H4 (cell line): ENCODE measurements at regions not wholly inside any gene's neighbourhood (a gene's known extent, or its start where the extent isn't known, plus 50 kb on each side); places are given as distances from the start of the nearest gene placed in this dataset.

ENCODE experiments used
- DNase-seq: peaks from one replicate; pipeline ENCODE4 v3.0.0-alpha.2; 2015; ENCODE audit warnings: low spot score

DNA sequence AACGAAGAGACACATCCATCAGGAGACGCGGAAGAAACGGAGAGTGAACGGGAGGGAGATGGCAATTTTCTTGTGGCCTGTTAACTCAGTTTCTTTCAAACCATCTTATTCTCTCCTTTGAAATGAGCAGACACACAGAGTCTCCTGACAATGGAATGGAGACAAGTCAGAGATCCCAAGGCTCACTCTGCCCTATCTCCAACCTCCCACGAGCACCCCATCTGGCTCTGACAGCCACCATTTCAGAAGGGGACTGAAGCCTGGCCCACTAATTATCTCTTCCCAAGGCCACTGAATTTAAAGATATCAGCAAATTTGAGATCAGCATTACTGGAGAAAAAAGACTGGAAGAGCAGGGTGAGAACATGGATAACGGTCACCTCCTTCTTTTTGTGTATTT lies 215.6 kb downstream of the DHX15 start:
- no peak for DNase-seq

DNA sequence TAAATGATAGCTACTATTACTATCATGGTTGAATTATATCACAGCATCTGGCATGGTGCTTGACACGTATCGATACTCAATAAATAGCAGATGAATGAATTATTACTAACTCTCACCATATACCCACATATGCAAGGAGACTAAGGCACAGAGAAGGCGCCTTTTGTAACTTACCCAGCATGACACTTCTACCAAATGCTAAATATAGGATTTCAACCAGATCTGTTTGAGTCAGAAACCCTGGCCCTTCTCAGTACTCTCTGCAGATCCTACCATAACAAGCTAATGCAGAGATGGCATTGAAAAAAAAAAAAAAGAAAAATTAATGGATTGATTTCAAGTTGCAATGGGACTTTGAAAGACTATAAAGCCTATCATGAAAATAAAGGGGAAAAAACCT lies 219.5 kb downstream of the DHX15 start:
- no peak for DNase-seq

DNA sequence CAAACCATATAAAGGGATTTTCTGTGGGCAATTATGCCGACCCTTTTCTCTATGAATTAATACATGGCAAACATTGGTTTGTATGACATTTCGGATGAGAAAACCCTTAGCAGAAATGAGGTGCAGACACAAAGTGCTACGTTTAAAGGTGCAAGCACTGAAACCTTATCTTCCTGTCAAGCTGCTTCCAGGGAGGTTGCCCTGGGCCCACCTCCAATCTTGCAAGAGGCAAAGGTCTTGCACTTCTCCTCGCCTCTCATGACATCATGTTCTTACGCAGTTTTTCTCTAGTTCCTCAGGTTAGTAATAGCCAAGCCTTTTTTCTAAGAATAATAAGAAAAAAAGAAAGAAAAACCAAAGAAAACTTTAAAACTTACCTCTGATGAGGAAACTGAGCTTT lies 220.1 kb downstream of the DHX15 start:
- DNase-seq: no peak

DNA sequence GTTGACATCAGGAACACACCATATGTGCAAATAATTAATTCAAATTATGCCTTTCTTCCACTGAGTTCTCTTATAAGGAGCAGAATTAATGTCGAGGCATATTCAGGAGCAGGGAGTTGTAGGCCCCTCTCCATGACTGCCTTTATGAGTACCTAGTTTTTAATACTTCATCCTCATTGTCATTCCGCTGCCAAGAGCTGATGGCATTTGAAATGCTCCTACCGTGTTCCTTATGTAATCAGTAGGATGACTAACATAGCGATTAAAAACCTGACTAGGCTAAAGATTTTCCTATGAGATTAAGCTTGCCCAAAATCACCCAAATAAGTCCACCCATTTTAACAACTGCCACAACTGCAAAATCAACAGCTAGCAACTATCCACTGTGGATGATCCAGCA lies 220.6 kb downstream of the DHX15 start:
- DNase-seq: no peak

DNA sequence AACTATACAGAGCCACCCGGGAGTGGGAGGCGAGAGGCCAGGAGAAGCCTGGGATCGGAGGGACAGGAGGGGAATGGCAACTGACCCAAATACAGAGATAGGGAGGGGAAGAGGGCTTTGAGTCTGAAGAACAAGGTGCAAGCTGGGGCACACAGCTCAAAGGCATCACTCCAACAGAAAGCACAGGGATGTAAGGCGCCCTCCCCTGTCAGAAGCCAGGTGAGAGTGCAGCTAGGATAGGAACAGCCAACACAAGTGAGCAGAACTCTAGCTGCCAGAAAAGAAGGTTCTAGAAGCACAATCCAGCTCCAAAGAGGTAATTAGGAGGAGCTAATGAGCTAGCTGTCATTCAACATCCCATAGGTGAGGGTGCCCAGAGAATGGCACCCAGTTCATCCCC lies 232.2 kb downstream of the DHX15 start:
- no peak for DNase-seq

DNA sequence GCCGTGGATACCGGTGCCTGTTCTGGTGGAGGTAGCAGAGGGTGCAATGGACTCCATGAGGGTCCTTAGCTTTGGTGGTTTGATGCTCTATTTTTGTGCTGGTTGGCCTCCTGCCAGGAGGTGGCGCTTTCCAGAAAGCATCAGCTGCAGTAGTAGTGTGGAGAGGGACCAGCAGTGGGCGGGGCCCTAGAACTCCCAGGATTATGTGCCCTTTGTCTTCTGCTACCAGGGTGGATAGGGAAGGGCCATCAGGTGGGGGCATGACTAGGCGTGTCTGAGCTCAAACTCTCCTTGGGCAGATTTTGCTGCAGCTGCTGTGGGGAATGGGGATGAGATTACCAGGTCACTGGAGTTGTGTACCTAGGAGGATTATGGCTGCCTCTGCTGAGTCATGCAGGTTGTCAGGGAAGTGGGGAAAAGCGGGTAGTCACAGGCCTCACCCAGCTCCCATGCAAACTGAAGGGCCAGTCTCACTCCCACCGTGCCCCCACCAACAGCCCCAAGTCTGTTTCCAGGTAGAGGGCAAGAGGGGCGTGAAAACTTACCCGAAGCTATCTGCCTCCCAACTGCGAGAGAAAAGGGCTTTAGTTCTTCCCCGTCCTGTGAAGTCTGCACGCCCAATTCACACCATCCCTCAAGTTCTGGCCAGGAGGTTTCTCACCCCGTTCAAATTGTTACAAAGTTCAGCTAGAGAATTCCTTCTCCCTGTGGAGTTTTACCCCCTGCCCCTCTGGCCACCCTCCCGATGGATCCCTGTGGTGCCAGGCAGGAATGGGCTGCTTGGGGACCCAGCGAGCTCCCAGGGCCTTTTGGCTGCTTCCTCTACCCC lies 235.0 kb downstream of the DHX15 start:
- DNase-seq: peak; percentile 15

DNA sequence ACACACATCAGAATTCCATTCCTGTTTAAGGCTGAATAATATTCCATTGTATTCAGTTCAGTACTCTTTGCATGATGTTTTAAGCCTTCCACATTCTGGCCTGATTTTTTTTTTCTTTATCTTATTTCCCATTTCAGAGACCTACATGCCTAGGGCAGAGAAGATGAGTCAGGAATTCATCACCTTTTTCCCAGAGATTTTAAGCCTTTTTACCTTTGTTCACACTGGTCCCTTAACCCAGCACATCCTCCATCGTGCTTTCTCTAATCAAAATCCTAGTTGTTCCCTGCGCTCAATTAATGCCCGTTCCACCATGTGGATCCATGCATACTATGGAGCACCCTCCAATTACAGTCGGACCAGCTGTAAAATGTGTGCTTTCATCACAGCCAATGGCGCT lies 245.1 kb downstream of the DHX15 start:
- no peak for DNase-seq

DNA sequence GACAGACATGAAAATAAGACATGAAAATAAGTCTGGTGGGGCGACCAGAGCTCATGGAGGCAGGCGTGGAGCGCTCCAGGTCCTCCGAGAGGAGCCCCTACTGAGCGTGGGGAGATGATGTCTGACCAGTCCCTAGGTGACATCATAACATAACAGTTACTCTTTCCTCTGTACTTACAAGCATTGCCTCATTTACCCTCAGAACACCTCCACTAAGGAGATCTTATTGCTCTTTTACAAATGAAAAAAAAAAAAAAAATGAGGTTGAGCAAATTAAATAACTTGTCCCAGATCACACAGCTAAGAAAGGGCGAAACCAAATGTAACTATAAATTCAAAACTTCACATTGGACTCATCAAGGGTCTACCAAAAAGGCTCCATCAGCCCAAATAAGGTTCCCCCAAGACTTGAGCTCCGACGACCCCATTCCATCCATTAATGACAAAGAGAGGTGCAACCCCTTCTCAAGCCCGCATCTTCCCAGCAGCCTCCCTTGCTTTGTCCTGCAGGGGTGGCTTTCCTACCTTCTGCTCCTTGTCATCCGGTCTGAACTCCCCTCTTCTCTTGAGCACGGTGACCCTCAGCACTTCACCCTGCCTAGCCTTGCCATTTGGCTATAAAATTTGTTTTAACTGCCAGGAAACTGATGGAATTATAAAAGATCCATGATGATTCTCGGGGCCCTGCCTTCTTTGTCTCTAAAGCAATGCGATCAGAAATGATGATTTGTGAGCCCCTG lies 246.7 kb downstream of the DHX15 start:
- DNase-seq: no peak

DNA sequence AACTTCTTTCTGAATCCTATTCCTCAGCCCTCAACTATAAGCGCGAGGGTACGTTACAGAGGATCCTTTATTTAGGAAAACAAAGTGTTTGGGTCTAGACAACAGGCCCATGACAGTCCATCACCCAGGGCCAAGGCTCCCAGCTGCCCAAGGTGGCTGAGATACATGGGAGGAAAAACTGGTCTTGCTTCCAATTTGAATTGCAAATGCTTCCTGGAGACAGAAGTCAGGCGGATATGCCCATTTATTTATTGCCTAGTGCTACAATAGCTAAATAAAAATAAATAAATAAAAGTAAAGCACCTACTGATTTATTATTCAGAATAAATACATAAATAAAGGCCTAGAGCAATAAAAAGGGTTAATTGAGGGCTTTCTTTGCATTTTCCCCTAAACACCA lies 248.7 kb downstream of the DHX15 start:
- no peak for DNase-seq

DNA sequence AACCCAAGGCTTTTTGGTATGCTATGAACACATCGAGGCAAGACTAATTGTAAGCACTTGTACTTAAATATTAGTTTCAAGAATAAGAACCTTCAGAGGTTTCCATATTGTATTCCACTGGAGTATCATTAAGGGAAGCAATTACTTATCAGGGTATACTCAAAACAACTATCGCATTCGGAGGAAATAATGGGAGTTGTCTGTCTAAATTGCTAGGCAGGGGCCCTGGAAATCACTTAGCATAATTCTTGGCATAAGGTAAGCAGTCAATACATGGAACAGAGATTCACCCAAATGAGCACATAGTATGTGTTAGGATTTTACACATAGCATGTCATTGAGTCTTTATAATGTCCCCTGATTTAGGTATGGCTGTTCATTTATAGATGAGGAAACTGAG lies 249.4 kb downstream of the DHX15 start:
- no peak for DNase-seq

DNA sequence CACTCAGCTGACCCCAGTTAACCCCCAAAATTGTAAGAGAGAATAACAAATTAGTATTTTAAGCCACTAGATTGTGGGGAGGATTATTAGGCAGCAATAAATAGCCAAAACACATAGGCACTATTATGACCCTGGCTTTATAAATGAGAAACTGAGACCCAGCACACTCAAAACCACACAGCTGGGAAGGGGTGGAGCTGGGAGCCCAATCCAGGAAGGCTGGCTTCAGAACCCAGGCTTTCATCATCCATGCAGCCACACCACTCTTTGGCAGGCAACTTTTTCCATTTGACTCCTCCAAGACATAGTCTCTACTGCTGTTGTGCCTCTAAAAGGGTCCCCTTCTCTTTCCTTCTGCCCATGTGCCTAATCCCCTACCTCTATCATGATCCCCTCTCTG lies 253.8 kb downstream of the DHX15 start:
- DNase-seq: no peak

DNA sequence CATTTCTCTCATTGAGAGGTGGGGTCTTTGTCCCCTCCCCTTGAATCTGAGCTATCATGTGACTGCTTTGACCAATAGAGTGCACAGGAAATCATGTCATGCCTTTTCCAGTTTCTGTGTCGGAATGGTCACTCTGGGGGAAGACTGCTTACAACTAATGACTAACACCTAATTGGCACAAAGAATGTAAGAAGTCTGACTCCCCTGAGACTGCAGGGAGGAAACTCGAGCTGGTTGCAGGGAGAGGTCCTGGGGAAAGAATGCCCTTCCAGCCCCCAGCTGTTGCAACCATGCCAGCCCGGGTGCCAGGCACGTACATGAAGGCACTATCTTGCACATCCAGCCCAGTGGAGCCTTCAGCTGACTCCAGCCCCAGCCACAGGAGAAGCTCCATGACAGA lies 254.2 kb downstream of the DHX15 start:
- peak; percentile 50 for DNase-seq

DNA sequence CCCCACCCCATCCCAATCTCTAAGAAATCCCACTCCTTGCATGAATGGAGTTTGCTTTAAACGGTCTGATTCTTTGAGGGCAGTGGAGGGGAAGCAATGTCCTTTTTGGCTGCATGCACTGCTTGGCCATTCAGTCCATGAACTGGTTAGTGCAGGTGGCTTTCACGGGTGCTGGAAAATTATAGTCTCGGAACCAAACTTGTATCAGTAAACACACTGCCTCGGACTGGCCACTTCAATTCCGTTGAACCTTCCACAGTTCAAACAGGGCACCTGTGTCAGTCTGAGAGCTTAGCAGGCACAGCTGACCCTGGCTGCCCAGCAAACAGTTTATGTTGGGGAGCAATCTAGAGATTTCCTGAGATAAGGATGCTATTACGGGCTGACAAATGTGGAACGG lies 255.6 kb downstream of the DHX15 start:
- DNase-seq: no peak

DNA sequence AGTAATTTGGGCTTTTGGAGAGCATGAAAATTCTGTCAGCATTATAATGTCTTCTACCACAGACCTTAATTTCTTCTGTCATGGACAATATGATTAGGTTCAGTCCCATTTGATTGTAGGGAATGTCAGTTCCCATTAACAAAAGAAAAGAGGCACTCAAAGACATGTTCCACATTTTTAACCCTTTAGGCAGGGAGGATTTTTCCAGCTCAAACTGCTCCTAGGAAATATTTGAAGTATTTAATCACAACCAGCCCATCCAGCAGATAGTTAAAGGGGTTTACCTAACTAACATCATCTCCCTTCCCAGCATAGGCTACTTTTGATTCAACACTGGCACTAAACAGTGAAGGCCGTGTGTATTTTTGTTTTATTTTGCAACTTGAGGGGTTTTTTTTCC lies 256.0 kb downstream of the DHX15 start:
- no peak for DNase-seq

DNA sequence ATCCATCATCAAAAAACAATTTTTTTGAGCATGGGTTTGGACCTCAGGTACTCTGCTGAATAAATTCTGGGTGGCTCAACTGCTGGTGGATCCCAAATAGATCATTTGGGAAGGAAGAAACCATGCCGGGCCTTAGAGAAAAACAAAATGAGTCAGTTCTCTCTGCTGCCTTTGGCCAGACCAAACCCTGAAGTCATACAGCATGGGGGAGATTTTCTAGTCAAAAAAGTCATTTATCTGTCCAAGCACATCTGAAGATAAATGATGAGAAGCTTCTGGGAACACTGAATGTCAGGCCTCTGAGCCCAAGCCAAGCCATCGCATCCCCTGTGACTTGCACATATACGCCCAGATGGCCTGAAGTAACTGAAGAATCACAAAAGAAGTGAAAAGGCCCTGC lies 261.4 kb downstream of the DHX15 start:
- DNase-seq: no peak

DNA sequence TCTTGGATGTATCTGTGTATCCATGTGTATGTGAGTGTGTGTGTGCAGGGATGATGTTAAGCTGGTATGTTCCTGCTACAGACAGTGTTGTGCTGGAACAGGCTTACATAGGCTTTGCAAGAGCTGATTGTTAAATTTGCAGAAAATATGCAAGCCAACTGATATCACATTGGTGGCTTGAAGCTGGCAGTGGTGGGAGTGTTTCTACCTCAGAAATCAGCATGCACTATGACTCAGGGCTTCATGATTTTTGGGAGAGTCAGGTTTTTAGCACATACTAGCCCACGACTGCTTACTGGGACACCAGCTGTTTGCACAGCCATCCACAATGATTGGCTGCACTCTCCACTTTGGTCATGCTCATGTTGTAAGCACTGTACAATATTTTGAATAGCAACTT lies 261.8 kb downstream of the DHX15 start:
- DNase-seq: peak; percentile 7

DNA sequence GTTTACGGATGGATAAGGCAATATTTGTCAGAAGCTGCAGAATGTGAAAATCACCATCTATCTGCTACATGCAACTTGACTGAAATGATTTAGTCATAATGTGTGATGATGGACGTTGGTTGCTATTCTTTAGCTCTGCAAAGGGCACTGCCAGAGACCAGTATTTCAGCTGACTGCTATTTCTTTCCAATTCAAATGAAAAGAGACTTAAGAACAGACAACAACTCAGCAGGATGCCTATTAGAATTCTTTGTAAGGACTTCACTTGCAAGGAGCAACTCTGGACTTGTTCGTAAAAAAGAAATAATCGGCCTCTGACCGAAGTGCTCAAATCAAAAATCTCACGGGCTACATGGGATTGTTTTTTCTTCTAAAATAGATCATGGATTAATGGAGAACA lies 262.7 kb downstream of the DHX15 start:
- DNase-seq: no peak

DNA sequence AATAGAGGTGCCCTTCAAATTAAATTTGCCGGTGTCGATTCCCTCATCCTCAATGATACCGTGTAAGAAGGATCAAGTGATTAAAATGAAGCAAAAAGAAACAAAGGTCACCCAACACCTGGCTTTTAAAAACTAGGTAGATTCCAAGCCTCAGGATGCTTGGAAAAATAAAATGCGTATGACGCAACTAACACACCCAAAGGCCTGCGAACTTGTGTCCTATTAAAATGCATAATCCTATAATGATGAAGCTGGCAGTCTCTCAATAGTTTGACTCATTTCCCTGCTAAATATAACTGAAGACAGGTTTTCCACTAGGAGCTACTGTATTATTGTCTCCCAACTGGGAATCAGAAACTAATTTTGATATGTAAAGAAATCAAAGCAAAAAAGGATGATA lies 263.2 kb downstream of the DHX15 start:
- no peak for DNase-seq

DNA sequence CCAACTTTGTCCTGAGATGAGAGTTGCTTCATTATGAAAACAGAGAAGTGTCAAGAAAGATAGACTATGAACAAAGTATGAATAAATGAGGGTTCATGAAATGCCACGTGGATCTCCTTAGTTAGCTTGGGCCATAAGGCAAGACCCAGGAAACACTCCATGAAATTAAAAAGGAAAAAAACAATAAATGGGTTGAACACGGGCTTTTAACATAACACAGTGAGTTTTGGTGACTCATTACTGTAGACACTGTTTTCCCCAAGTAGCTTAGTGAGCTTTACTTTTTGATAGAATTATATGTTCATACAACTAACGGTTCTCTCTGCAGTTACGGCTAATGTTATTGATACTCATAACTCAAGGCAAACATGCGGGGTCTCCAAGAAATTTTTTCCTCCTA lies 265.0 kb downstream of the DHX15 start:
- DNase-seq: no peak

DNA sequence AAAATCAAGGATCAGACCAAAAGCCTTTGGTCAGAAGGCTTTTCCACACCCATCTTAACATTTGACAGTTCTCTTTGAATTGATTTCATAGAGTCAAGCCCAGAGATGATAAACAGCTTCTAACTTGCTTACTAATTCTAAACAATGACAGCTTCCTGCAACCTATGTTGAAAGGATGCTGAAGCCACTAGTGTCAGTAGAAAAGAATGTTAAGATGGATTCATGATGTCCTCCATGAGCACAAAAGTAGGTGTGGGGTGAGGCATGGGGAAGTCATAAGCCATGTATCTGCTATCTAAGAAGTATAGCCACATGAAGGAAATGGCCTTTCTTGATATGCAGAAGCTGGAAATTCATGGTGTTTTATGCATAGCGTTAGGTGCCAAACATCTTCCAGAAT lies 269.3 kb downstream of the DHX15 start:
- no peak for DNase-seq

DNA sequence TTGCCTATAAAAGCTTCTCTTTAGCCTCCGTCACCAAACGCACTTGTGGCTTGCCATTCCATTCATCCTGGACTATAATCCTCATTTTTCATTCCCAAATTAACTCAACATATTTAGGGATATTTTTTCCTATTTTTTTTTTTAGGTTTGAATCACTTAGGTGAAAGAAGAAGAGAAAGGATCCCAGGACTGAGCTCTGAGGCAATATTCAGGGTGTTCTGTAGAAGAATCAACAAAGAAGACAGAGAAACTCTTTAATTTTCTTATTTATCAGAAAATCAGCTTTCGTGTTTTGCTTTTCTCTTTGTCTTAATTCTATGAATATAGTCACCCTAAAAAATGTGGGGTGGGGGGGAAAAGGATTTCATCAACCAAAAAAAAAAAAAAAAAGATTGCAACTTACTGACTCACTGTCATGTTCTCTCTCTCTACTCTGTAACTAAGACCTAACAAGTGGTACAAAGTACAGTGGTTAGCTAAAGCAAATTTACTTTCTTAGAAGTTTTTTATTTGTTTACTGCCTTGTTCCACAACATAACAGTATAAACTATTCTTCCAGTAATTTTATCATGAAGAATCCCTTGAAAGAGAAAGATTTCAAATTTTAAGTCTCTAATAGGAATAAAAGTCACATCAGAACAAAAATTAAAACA lies 272.0 kb downstream of the DHX15 start:
- no peak for DNase-seq

DNA sequence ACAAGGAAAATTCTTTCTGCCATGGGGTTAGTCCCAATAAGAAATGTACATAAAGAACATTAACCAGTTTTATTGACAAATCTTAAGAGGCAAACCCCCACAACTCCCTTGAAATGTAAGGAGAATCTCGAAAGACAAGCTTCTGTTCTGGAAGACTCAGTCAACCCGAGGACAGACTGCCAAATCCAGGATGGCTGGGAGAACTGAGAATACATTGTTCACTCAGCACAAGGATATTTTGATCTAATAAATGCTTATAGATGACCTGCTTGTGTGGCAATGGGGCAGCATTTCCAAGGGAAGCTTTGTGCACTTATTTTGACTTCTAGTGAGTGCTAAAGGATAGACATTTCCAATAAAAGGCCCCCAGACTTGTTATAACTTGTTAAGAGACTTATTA lies 280.4 kb downstream of the DHX15 start:
- no peak for DNase-seq

DNA sequence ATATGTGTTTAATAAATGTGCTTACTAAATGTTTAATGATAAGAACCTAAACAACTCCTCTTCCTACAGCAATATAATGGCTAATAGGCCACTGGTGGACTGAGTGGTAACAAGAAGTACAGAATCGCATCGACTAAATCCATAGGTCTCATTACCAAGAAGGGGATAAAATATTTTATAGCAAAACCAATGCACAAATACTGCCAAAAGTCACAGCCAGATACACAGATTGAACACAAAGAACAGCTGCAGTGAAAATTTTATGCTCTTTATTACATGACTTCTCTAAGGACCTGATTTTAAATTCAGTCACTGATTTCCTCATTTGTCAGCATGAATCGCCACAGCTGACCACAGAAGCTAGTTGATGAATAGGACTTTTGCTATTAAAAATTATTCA lies 285.4 kb downstream of the DHX15 start:
- DNase-seq: no peak
